CD4-positive, alpha-beta T cell (primary cell): ENCODE measurements at regions not wholly inside any gene's neighbourhood (a gene's known extent, or its start where the extent isn't known, plus 50 kb on each side); places are given as distances from the start of the nearest gene placed in this dataset.

ENCODE experiments used
- ATAC-seq: fragments of 200-7000 bp; cut with Tn5 transposase; one replicate; pipeline ENCODE4 v1.10.0; 2022; ENCODE audit warnings: mild to moderate bottlenecking; ENCODE audit not compliant: poor library complexity
- CTCF ChIA-PET: fragments of 350-600 bp; sonication (Branson Sonifier 250); formaldehyde crosslinking; loops from one replicate; lab custom pipeline; 2021; ENCODE audit warnings: antibody characterized with exemption, inconsistent platforms; lab: Charles Lee
- POLR2A ChIA-PET: fragments of 350-600 bp; sonication (Branson Sonifier 250); formaldehyde crosslinking; loops from one replicate; lab custom pipeline; 2021; ENCODE audit warnings: antibody characterized with exemption, inconsistent platforms; lab: Charles Lee
- DNase-seq, 14 experiments: peaks; one replicate each; pipeline ENCODE4 v3.0.0-alpha.2; 2013 to 2020; ENCODE audit warnings: mixed read lengths in 2 of 14
- H3K27ac ChIP-seq, 2 donors: one replicate each; pipeline versions ENCODE4 v1.5.1 to v1.7.0; 2013; ENCODE audit warnings: low read length in 2 of 2, low read depth in 1 of 2, mild to moderate bottlenecking in 1 of 2
- H3K27me3 ChIP-seq, 2 experiments: 1 replicate in 1 of 2; 2 replicates in 1 of 2; pipeline versions ENCODE4 v1.6.1 to v1.7.0; 2013; ENCODE audit warnings: low read length in 2 of 2, control low read depth in 1 of 2, mild to moderate bottlenecking in 1 of 2, moderate library complexity in 1 of 2; ENCODE audit not compliant: insufficient read depth in 2 of 2, control insufficient read depth in 1 of 2
- H3K36me3 ChIP-seq: one replicate; pipeline ENCODE4 v1.6.1; 2013; ENCODE audit warnings: low read length, control low read depth; ENCODE audit not compliant: insufficient read depth
- H3K4me1 ChIP-seq: one replicate; pipeline ENCODE4 v1.6.1; 2013; ENCODE audit warnings: low read length, control low read depth; ENCODE audit not compliant: insufficient read depth
- H3K4me3 ChIP-seq: one replicate; pipeline ENCODE4 v1.5.1; 2013; ENCODE audit warnings: mild to moderate bottlenecking, low read length, moderate library complexity
- H3K9me3 ChIP-seq, 2 experiments: 1 replicate in 1 of 2; 2 replicates in 1 of 2; pipeline versions ENCODE4 v1.6.1 to v1.7.0; 2013; ENCODE audit warnings: low read length in 2 of 2, mild to moderate bottlenecking in 2 of 2, control low read depth in 1 of 2, moderate library complexity in 1 of 2; ENCODE audit not compliant: control insufficient read depth in 1 of 2, insufficient read depth in 1 of 2
- H3K27ac Mint-ChIP-seq: one replicate; pipeline ENCODE4 v1.8.0; 2020; ENCODE audit warnings: mixed read lengths
- H3K27me3 Mint-ChIP-seq: one replicate; pipeline ENCODE4 v1.8.0; 2021; ENCODE audit warnings: mixed read lengths
- H3K36me3 Mint-ChIP-seq: one replicate; pipeline ENCODE4 v1.8.0; 2021; ENCODE audit warnings: low read depth, mixed read lengths
- H3K4me1 Mint-ChIP-seq: one replicate; pipeline ENCODE4 v1.8.0; 2021; ENCODE audit warnings: low read depth, mixed read lengths
- H3K4me3 Mint-ChIP-seq: one replicate; pipeline ENCODE4 v1.8.0; 2020; ENCODE audit warnings: mild to moderate bottlenecking, mixed read lengths
- H3K9me3 Mint-ChIP-seq: one replicate; pipeline ENCODE4 v1.8.0; 2020; ENCODE audit warnings: mixed read lengths
- intact Hi-C, 2 experiments: fragments of 100-400 bp; cut with DNase I in 1 of 2; cut with micrococcal nuclease in 1 of 2; formaldehyde crosslinking; loops; one replicate each; pipeline versions ENCODE4 v1.15.1 to v1.9.0; 2023 to 2025; cut with DNase I, micrococcal nuclease
- TF ChIP-seq, protein P1 (sequence below): fragments of 200-600 bp; IDR thresholded peaks from one replicate; pipeline ENCODE4 v1.8.0; 2022; ENCODE audit warnings: antibody characterized with exemption, mild to moderate bottlenecking

DNA sequence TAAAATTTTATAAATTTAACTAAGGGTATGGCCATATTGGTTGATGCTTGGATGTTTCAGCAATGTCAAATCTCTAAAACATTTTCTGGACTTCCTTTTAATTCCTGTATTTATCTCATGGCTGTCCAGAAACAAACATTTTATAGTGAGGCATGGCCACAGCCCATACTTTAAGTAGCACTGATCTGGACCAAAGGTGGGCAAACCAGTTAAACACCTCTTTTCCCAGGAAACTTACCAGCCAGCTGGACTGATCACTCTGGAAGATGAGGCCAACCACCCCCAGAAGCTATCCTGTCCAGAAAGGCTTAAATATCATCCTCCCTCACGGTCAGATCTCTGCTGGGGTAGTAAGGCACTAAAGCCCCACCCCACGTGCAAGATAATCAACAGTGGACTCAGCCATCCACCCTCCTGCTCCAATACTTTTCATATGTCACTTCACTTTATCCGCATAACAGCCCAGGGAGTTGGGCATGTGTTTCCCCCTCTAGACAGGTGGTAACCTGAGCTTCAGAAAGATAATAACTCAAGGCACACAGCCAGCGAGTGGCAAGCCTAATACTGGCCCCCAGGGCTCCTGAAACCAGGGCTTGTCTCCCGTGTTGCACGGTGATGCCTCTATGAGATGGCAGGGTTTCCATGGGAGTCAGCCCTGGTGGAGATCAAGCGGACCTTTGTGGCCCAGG is 120.5 kb upstream of the NGF start:
- Histone ChIP-seq H3K4me1 (peaks cover 4% of the 10 kb centered on the region), H3K9me3 (no peaks in the 10 kb centered on the region), H3K27ac (no peak overlapping the region), H3K27me3 (peaks cover 0 to 2% of the 10 kb centered on the region in 2 experiments), H3K36me3 (no peaks in the 10 kb centered on the region), H3K4me3 (no peak overlapping the region)
- Mint-ChIP-seq H3K9me3 (no peaks in the 10 kb centered on the region), H3K27me3 (no peaks in the 10 kb centered on the region), H3K36me3 (no peaks in the 10 kb centered on the region), H3K4me3 (no peak overlapping the region), H3K4me1 (no peaks in the 10 kb centered on the region), H3K27ac (no peak overlapping the region)
- ChIA-PET CTCF (no interaction called here), POLR2A (no interaction called here)
- intact Hi-C loops, result no loop called here
- no peak for ATAC-seq
- DNase-seq, result no peak
- TF ChIP-seq, protein P1, sequence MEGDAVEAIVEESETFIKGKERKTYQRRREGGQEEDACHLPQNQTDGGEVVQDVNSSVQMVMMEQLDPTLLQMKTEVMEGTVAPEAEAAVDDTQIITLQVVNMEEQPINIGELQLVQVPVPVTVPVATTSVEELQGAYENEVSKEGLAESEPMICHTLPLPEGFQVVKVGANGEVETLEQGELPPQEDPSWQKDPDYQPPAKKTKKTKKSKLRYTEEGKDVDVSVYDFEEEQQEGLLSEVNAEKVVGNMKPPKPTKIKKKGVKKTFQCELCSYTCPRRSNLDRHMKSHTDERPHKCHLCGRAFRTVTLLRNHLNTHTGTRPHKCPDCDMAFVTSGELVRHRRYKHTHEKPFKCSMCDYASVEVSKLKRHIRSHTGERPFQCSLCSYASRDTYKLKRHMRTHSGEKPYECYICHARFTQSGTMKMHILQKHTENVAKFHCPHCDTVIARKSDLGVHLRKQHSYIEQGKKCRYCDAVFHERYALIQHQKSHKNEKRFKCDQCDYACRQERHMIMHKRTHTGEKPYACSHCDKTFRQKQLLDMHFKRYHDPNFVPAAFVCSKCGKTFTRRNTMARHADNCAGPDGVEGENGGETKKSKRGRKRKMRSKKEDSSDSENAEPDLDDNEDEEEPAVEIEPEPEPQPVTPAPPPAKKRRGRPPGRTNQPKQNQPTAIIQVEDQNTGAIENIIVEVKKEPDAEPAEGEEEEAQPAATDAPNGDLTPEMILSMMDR, result no peak

DNA sequence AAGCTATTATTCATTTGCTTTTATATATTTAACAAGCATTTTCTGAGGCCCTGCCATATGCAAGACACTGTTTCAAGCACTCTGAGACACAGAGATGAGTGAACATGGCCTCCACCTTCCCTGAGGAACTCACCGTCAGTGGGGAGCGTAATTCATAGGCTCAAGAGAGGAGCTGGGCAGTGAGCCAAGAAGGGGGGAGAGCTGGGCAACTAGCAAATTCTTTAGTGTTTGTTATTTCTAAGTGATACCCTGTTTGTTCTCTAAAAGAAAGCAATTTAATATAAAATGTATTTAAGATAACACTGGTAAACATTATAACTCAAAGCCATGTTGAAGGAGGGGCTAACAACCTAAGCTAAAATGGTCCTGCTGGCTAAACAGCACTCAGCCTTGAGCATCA is 119.2 kb upstream of the NGF start:
- Mint-ChIP-seq H3K27ac (no peak overlapping the region), H3K27me3 (no peaks in the 10 kb centered on the region), H3K4me1 (no peaks in the 10 kb centered on the region), H3K4me3 (no peak overlapping the region), H3K9me3 (no peaks in the 10 kb centered on the region), H3K36me3 (no peaks in the 10 kb centered on the region)
- POLR2A ChIA-PET, result no interaction called here
- Histone ChIP-seq H3K4me3 (no peak overlapping the region), H3K36me3 (no peaks in the 10 kb centered on the region), H3K27me3 (peaks cover 0 to 2% of the 10 kb centered on the region in 2 experiments), H3K27ac (no peak overlapping the region), H3K4me1 (peaks cover 2% of the 10 kb centered on the region), H3K9me3 (no peaks in the 10 kb centered on the region)
- TF ChIP-seq, protein P1, result no peak
- CTCF ChIA-PET, result no interaction called here
- intact Hi-C loops, result no loop called here
- no peak for ATAC-seq
- no peak for DNase-seq

DNA sequence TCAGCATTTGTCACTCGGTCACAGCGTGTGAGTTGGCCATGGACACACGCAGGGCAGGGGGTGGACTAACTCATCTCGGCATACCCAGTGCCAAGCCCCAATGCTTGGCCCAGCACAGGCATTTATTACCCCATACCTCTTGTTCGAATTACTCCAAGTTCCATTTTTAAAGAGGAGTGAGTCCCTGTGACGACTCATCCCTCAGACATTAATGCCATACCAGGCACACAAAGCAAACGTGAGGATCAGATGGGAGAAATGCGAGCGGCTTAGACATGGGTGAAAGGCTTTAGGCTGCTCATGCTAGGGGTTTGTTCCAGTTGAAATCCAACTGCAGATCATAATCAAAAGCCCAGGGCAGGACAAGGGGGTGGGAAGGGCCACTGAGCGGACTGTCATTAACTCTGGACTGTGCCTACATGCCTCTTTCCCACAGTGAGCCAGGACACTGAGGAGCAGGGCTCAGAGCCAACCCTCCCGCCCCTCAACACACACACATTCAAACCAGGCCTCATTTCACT is 118.5 kb upstream of the NGF start:
- H3K36me3 ChIP-seq, result no peaks in the 10 kb centered on the region
- no peaks in the 10 kb centered on the region for H3K36me3 Mint-ChIP-seq

More for the DNA sequence above, 118.5 kb upstream of the NGF start:
- no peak for ATAC-seq
- H3K4me3 ChIP-seq, result no peak overlapping the region
- ChIA-PET POLR2A (no interaction called here), CTCF (no interaction called here)
- no peaks in the 10 kb centered on the region for H3K4me1 ChIP-seq
- Mint-ChIP-seq H3K4me3 (no peak overlapping the region), H3K27ac (no peak overlapping the region), H3K4me1 (no peaks in the 10 kb centered on the region), H3K27me3 (no peaks in the 10 kb centered on the region), H3K9me3 (no peaks in the 10 kb centered on the region)
- no peak overlapping the region for H3K27ac ChIP-seq
- intact Hi-C loops, result no loop called here
- TF ChIP-seq, protein P1, result no peak
- no peak for DNase-seq
- no peaks in the 10 kb centered on the region for H3K9me3 ChIP-seq
- peaks cover 0 to 2% of the 10 kb centered on the region in 2 experiments for H3K27me3 ChIP-seq
